NCI-H446 treated with DMSO at 0.1 percent for 48 hours (cell line): ENCODE measurements at regions not wholly inside any gene's neighbourhood (a gene's known extent, or its start where the extent isn't known, plus 50 kb on each side); places are given as distances from the start of the nearest gene placed in this dataset.
"Not testable (repeated sequence)": the region's sequence is repeated elsewhere in the genome, so short reads cannot be mapped to it uniquely, and the experiment has no call there.

Experiments
- DNase-seq: peaks from one replicate; lab custom pipeline; 2025; lab: John Stamatoyannopoulos, UW

GRCh38 chr3:181920409-181920808, 208.7 kb downstream of the SOX2 start:
- DNase-seq: no peak

- DNase-seq: no peak
Measured at GRCh38 chr3:181921220-181921619, 209.5 kb downstream of the SOX2 start.

- not testable (repeated sequence) for DNase-seq
Measured at GRCh38 chr3:181925841-181926240, 214.1 kb downstream of the SOX2 start.

- DNase-seq: no peak
Measured at GRCh38 chr3:181929501-181929900, 217.8 kb downstream of the SOX2 start.

GRCh38 chr3:181930105-181930504, 218.4 kb downstream of the SOX2 start:
- DNase-seq: no peak

- no peak for DNase-seq
Measured at GRCh38 chr3:181932039-181932438, 220.3 kb downstream of the SOX2 start.

GRCh38 chr3:181933052-181933618, 221.4 kb downstream of the SOX2 start:
- no peak for DNase-seq

- no peak for DNase-seq
Measured at GRCh38 chr3:181935915-181936314, 224.2 kb downstream of the SOX2 start.

GRCh38 chr3:181936774-181937173, 225.0 kb downstream of the SOX2 start:
- no peak for DNase-seq

- DNase-seq: not testable (repeated sequence)
Measured at GRCh38 chr3:181938580-181938979, 226.9 kb downstream of the SOX2 start.

GRCh38 chr3:181940703-181941102, 229.0 kb downstream of the SOX2 start:
- no peak for DNase-seq

GRCh38 chr3:181941250-181941649, 229.5 kb downstream of the SOX2 start:
- no peak for DNase-seq

GRCh38 chr3:181943285-181943684, 231.6 kb downstream of the SOX2 start:
- no peak for DNase-seq

GRCh38 chr3:181947606-181948005, 235.9 kb downstream of the SOX2 start:
- no peak for DNase-seq

- no peak for DNase-seq
Measured at GRCh38 chr3:181948286-181948685, 236.6 kb downstream of the SOX2 start.

- no peak for DNase-seq
Measured at GRCh38 chr3:181952221-181952620, 240.5 kb downstream of the SOX2 start.

- no peak for DNase-seq
Measured at GRCh38 chr3:181952929-181953328, 241.2 kb downstream of the SOX2 start.

GRCh38 chr3:181955566-181955965, 243.8 kb downstream of the SOX2 start:
- DNase-seq: no peak

- DNase-seq: no peak
Measured at GRCh38 chr3:181956122-181956521, 244.4 kb downstream of the SOX2 start.

- DNase-seq: no peak
Measured at GRCh38 chr3:181966393-181966792, 254.7 kb downstream of the SOX2 start.

GRCh38 chr3:181969925-181970324, 258.2 kb downstream of the SOX2 start:
- no peak for DNase-seq

- DNase-seq: no peak
Measured at GRCh38 chr3:181971424-181971823, 259.7 kb downstream of the SOX2 start.

- DNase-seq: no peak
Measured at GRCh38 chr3:181974198-181974597, 262.5 kb downstream of the SOX2 start.

GRCh38 chr3:181976526-181976925, 264.8 kb downstream of the SOX2 start:
- DNase-seq: no peak

- DNase-seq: no peak
Measured at GRCh38 chr3:181985386-181985785, 273.7 kb downstream of the SOX2 start.
